Eye (tissue), 1 donor: ENCODE measurements at regions not wholly inside any gene's neighbourhood (a gene's known extent, or its start where the extent isn't known, plus 50 kb on each side); places are given as distances from the start of the nearest gene placed in this dataset.
"Not testable (repeated sequence)": the region's sequence is repeated elsewhere in the genome, so short reads cannot be mapped to it uniquely, and the experiment has no call there.

Source experiments
- DNase-seq: peaks from one replicate; pipeline ENCODE4 v3.0.0-alpha.2; 2015

DNA sequence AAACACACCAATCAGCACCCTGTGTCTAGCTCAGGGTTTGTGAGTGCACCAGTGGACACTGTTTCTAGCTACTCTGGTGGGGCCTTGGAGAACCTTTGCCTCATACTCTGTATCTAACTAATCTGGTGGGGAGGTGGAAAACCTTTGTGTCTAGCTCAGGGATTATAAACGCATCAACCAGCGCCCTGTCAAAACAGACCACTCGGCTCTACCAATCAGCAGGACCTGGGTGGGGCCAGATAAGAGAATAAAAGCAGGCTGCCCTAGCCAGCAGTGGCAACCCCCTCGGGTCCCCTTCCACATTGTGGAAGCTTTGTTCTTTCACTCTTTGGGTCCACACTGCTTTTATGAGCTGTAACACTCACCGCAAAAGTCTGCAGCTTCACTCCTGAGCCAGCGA is 121.8 kb downstream of the FSCB start:
- not testable (repeated sequence) for DNase-seq

DNA sequence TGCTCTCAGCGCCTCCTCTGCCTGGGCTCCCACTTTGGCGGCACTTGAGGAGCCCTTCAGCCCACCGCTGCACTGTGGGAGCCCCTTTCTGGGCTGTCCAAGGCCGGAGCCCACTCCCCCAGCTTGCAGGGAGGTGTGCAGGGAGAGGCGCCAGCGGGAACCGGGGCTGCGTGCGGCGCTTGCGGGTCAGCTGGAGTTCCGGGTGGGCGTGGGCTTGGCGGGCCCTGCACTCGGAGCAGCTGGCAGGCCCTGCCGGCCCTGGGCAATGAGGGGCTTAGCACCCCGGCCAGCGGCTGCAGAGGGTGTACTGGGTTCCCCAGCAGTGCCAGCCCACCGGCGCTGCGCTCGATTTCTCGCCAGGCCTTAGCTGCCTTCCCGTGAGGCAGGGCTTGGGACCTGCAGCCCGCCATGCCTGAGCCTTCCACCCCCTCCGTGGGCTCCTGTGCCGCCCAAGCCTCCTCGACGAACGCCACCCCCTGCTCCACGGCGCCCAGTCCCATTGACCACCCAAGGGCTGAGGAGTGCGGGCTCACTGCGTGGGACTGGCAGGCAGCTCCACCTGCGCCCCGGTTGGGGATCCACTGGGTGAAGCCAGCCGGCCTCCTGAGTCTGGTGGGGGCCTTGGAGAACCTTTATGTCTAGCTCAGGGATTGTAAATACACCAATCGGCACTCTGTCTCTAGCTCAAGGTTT is 122.3 kb downstream of the FSCB start:
- not testable (repeated sequence) for DNase-seq

DNA sequence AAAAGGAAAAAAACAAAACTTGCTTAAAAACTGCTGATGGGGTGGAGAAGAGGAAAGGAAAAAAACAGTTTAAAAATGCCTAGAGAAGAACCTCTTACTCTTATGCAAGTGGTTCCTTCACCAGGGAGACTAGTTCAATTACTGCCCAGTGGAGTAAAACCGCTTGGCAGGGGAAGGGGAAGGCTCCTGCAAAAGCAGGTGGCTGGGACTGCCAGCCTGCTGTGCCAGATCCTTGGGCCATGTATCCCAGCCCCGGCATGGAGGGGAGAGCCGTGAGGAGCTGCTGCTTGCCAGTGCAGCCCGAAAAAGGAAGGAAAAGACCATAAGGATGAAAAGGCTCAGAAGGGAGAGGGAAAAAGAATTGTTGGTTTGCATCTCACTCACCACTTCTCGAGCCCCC is 123.0 kb downstream of the FSCB start:
- no peak for DNase-seq

DNA sequence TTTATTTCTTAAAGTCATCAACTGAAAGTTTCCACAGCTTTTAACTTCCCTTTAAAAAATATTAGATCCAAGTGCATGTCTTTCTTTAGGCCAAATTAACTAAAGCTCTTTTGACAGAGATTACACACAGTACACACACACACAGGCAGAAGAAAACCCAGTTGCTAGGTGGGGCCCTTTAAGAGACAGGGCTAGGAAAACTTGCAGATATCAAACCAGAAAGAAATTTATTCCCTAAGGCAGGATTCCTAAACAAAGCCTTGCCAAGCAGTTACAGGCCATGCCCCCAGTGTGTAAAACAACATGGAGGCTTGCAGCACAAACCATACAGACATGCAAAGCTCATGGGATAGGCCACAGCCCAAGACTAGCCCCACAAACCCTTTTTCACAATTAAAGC is 123.4 kb downstream of the FSCB start:
- peak; percentile 13 for DNase-seq

DNA sequence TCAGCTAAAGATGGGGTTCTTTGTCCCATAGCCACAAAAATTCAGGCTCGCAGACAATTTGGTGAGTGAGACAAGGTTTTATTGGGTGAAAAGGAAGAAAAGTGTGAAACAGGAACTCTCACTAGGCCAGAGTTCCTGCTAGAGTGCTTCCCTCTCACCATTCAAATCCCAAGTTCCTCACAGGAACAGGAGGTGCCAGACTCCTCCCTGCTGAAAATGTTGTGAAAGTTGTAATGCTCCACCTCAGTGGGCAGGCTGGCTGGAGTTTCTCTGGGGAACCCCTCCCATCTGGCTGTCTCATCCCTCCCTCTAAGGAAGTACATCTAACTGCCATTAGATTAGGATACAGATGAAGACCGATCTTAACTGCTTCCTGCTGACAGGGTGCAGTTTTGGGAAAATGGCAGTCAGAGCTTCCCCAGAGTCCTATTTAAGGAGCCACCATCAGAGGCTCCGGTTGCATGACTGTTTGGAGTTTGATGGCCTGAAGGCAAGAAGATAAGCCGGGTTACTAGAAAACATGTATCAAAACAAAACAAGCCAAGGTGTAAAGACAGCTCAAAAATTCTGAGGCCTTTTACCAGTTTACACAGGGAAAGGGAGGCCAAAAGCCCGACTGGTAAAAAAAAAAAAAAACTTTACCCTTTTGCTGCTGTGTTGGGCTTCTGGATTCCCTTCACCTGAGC is 127.6 kb downstream of the FSCB start:
- no peak for DNase-seq

DNA sequence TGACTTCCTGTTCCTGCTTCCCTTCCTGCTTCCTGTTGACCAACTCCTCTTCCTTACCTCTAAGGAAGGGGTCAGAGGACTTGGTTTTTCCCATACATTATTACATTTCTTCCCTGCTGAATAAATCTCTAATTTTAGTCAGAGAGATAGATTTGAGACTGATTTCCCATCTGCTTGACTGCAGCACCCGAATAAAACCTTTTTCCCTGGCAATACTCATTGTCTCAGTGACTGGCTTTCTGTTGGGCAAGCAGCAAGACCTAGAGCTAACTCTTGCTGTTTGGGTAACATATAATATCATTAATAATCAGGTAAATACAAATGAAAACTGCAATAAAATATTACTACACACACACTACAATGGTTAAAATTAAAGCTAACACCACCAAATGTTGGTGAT is 132.2 kb downstream of the FSCB start:
- DNase-seq = no peak

DNA sequence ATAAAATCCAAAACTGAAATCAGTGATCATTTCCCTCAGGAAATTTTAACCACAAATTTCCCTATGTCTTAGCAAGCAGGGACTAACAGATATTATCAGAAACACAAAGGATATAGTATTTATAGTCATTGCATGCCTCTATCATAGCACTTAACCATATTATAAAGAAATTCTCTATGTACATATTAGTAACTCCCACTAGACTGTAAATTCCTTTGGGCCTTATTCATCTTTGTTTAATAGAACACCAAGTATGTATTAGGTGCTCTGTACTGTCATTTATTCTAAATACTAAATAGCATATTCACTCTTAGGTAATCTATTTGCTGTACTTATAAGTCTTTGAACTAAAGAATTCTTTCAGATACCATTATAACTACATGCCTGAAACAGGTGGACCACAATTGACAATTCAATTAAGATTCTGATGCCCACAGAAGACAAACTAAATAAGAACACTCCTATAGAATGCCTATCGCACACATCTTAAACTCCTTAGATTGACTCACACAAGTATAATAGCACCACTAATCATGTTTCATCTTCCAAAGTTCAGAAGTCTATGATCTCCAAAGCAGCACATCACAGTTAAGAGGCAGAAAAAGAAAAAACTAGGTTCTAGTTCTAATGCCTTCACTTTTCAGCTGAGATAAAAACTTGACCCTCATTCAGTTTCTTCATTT is 134.1 kb downstream of the FSCB start:
- DNase-seq = no peak

DNA sequence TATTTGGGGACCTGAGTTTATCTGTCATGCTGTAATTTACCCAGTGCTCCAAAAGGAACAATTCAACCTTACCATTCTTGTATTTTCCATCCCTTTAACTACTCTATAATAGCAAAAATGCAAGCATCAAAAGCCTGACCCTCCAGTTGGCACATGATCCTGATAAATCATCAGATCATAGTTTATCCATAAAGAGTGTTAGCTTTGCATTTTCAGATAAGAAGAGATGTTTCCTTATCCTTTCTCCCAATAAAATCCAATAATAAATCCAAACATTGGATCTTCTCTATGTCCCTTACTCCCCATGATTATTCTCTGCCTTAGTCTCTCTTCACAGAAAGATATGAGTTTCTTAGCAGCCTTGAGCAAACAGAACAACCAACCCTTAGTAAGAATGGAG is 134.9 kb downstream of the FSCB start:
- DNase-seq = no peak

DNA sequence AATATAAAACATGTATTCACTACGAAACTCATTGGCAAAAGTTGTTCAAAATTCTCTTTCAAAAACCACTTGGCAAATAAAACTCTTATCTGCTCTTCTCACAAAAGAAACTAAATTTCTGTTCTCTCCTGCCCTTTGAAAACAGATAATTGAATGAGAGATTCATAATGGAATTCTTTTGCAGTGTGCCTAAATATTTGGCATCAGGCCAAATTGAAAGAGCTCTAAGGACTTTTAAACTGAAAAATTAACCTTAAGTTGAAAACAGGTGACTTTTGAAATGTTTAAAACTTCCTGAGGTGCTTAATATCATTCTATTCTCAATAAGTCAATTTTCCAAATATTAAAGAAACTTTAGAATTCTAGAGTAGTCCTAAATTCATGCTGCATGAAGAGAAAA is 136.4 kb downstream of the FSCB start:
- peak; percentile 12 for DNase-seq

DNA sequence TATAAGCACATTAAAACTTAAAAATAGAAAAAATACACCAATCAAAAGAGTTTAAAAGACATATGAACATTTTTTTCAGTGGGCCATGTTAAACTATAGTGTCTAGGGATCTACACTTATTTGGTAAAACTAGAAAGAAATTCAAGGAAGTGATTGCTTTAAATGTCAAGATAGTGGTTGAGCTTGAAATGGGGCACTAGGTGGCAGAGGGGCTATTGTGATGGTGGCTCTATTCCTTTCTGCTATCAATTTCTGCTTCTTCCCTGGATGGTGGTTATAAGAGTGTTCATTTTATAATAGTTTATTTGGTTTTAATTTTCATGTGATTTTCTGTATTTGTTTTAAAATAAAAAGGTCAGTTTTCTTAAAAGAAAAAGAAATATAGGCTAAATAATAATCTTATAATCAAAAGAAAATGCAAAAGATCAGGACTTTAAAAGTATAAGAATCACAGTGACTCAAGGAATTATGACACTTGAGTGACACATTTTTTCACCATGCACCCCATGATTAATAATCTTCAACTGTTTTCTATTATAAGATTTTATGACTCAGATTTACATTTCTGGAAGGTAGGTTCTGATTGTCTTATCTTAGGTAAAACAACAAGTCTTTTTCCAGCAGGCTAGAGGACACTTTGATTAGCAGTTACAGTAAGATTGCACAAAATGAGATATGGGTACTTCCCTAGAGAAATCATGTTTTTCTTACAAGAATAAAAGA is 137.5 kb downstream of the FSCB start:
- DNase-seq = no peak

DNA sequence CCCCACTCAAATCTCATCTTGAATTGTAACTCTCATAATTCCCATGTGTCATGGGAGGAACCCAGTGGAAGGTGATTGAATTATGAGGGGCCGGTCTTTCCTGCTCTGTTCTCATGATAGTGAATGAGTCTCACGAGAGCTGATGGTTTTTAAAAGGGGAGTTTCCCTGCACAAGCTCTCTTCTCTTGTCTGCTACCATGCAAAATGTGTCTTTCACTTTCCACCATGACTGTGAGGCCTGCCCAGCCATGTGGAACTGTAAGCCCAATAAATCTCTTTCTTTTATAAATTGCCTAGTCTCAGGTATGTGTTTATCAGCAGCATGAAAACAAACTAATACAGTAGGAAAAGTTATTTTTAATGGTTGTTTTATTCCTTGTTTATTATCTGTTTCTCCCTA is 146.0 kb downstream of the FSCB start:
- DNase-seq = no peak

DNA sequence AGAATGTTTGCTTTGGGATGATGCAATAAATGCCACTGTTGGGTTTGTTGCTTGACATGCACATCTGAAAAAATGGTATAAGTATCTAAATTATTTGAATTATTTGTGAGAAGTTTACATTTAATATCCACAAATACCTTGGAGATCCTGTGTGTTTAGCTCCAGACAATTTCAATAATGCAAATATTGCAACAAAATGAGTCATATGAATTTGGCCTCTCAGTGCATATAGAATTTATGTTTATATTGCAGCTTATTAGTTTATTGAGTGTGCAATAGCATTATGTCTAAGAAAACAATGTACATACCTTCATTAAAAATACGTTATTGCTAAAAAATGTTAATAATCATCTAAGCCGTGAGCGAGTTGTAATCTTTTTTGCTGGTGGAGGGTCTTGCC is 153.3 kb downstream of the FSCB start:
- no peak for DNase-seq

DNA sequence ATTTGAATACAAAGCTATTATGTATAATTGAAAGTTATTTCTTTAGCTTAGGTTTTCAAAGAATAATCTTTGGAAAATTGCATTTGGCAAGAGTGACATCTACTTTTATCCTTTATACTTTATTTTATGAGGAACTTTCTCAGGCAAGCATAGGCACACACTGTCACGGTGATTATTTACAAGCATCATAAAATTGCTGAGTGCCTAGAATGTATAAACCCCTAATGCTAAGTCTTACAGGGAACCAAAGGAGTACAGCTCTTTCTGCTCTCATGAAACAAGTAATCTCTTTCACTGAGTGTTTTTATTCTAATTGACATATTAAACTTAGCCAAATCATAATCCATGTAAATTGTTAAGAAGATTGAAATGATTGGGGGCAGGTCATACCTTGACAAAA is 154.9 kb downstream of the FSCB start:
- no peak for DNase-seq

DNA sequence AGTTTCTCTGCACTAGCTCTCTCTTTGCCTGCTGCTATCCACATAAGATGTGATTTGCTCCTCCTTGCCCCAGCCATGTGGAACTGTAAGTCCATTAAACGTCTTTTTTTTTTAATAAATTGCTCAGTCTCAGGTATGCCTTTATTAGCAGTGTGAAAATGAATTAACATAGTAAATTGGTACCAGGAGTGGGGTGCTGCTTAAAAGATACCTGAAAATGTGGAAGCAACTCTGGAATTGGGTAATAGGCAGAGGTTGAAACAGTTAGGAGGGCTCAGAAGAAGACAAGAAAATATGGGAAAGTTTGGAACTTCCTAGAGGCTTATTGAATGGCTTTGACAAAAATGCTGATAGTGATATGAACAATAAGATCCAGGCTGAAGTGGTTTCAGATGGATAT is 159.8 kb downstream of the FSCB start:
- DNase-seq = no peak

DNA sequence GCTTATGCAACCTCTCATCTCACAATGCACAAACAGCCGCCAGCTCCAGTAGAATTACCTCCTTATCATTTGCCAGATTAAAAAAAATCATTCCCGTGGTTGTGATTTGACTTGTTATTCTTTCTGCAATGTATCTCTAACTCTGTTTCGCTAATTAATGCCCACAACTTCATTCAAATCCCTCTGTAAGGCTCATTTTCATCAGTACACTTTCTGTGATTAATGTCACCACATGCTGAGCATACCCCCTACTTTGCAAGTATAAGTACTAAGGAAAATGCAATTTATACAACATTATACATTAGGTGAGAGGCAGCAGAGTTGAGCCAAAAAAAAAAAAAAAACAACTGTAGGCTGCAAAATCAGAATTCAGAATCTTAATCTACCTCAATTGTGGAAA is 166.0 kb downstream of the FSCB start:
- no peak for DNase-seq

DNA sequence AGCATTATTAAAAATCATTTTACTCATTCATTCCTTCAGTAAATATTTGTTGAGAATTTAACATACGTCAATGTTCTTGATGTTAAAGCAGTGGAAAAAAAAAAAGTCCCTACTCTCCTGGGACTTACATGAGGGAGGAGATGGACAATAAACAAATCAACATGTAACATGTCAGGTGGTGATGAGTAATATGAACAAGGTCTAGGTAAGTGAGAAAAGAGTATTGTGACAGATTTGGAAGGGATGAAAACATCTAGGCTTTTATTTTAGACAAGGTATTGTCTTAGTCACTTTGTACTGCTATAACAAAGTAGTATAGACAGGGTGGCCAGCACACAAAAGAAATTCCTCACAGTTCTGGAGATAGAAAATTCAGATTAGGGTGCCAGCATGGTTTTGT is 167.2 kb downstream of the FSCB start:
- DNase-seq = no peak

DNA sequence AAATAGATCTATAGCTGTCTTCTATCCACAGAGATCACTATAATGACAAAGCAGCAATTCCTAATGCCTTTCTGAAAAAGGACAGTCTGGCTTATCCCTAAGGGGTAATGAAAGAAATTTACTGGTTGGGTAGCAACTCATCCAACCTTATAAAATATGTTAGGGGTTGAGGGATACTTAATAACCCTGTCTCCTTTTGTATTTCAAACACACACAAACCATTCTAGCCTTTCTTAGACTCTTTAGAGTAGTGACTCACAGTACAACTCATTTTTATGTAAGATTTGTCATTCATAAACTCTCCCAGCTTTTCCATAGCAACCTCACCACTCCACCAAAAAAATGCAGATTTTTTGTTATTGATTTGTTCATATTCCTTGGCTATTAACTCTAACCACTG is 167.9 kb downstream of the FSCB start:
- DNase-seq = peak; percentile 41

DNA sequence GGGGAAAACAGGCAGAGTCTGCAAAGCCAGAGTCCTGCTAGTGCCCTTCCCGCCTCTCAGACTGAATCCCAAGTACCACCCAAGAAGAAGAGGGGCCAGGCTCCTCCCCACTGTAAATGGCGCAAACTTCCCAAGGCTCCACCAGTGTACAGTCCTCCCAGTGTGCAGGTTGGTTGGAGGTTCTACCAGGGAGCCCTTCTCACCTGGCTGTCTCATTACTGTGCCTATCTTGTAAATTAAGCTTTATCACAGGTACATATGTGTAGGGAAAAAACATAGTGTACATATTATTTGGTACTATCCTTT is 189.7 kb downstream of the FSCB start:
- DNase-seq = no peak

DNA sequence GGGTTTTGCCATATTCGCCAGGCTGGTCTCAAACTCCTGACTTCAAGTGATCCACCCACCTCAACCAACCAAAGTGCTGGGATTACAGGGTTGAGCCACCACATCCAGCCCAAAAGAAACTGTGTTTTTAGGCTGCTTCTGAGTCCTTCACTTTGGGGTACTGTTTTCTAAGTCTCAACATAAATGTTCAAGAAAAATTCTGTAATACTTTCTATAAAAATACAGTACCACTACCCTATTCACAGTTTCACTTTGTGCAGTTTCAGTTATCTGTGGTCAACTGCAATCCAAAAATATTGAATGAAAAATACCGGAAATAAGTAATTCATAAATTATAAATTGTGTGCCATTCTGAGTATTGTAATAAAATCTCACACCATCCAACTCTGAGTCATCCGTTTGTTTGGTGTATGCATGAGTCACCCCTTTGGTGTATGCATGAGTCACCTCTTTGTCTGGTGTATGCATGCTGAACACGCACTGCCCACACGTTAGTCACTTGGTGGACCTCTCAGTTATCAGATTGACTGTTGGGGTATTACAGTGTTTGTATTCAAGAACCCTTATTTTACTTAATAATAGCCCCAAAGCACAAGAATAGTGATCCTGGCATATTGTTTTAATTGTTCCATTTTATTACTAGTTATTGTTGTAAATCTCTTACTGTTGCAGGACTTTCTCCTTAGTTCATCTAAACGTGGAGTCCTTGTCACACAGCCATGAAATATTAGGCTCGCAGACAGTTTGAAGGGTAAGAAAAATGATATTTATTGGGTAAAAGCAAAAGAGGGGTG is 190.2 kb downstream of the FSCB start:
- DNase-seq = no peak

DNA sequence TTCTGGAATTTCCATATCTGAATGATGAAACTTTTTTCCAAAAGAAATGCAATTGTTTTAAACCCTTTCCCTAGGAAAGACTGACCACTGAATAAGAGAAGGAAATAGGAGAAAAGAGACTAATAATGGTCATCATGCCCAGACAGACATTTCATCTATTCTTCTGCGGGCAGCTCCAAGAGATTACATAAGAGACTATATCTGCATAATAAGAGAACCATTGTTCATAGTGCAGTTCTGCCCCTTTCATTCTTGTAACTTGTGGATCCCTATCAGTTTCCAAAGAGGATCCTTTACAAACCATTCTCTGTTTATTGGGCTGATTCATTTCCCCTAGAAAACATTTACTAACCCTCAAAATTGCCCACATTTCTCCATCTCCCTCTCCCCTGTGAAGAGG is 197.8 kb downstream of the FSCB start:
- DNase-seq = no peak

DNA sequence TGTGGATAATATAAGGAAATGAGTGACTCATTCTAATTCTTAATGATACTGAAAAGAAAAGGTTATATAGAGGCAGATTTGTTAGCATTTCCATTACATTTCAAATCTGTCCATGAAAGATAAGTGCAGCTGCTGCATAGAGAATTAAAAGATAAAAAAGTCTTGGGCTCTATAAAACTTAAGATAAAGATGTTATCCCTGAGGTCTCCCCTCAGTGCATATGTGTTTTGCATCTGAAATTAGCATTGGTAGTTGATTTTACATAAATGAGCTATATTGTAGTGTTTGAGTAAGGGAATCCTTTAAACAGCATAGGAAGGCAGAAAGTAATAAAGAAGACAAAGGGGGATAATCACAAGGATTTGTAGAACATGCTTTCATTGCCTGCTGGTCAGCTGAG is 206.2 kb downstream of the FSCB start:
- no peak for DNase-seq

DNA sequence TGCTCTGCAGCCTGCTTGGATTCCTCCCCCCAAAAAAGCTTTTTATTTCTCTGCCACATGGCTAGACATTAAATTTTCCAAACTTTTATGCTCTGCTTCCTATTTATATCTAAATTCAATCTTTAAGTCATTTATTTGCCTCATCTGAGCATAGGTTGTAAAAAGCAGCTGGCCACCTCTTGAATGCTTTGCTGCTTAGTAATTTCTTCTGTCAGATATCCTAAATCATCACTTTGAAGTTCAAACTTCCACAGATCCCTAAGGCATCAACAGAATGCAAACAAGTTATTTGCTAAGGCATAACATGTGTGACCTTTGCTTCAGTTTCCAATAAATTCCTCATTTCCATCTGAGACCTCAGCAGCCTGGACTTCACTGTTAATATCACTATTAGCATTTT is 209.6 kb downstream of the FSCB start:
- DNase-seq = no peak

DNA sequence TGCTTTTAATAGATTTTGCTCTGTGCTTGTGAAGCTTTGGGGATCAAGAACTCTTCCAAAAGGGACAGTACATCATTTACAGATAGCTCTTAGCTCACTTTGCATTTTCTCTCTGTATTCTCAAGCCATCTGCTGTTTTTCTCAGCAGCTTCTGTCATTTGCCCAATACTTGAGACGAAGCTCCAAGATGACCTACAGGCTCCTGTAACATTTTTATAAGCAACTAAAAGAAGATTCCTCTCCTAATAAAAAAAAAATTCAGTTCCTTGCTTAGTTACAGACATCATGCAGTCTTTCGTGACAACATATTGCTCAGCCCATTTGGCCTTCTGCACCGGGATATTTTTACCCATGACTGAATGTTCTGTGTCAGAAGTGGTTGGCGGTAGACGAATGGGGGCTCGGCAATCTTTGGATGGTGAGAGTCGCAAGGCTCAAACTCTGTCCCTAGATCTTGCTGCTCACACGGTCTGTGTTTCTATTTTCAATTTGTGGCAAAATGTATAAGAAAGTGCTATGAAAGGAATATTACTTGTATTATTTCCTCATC is 215.6 kb downstream of the FSCB start:
- DNase-seq = no peak
